Upper lobe of left lung (tissue), 6 donors: ENCODE measurements at regions not wholly inside any gene's neighbourhood (a gene's known extent, or its start where the extent isn't known, plus 50 kb on each side); places are given as distances from the start of the nearest gene placed in this dataset.
A peak's percentile ranks its signal among the peaks of the same experiment; 100 is the strongest.

Experiments used
- ATAC-seq, 2 donors: fragments of 200-7000 bp; cut with Tn5 transposase; one replicate each; pipeline ENCODE4 v1.9.1; 2022; ENCODE audit warnings: mild to moderate bottlenecking in 2 of 2, moderate library complexity in 2 of 2; ENCODE audit not compliant: low FRiP score in 2 of 2
- DNase-seq, 2 donors: peaks; one replicate each; pipeline ENCODE4 v3.0.0-alpha.2; 2019 to 2020
- H3K27ac ChIP-seq, 4 donors: fragments of 200-600 bp; sonication (generic); one replicate each; pipeline ENCODE4 v1.5.1; 2016 to 2019
- H3K27me3 ChIP-seq, 4 donors: fragments of 200-600 bp; sonication (generic); one replicate each; pipeline ENCODE4 v1.5.1; 2017 to 2019
- H3K36me3 ChIP-seq, 4 donors: fragments of 200-600 bp; sonication (generic); one replicate each; pipeline ENCODE4 v1.5.1; 2016 to 2019
- H3K4me1 ChIP-seq, 4 donors: fragments of 200-600 bp; sonication (generic); one replicate each; pipeline ENCODE4 v1.5.1; 2018 to 2019
- H3K4me3 ChIP-seq, 4 donors: fragments of 200-600 bp; sonication (generic); one replicate each; pipeline ENCODE4 v1.5.1; 2017 to 2019; ENCODE audit warnings: mild to moderate bottlenecking in 2 of 4, moderate library complexity in 1 of 4
- H3K9me3 ChIP-seq, 4 donors: fragments of 200-600 bp; sonication (generic); one replicate each; pipeline ENCODE4 v1.5.1; 2018 to 2019
- EP300 ChIP-seq, 4 donors: sonication (generic); formaldehyde crosslinking; IDR thresholded peaks; one replicate each; pipeline ENCODE4 v1.5.1; 2017; ENCODE audit warnings: antibody characterized with exemption in 4 of 4, control low read depth in 2 of 4
- POLR2A ChIP-seq, 4 donors: fragments of 450-650 bp; IDR thresholded peaks; one replicate each; pipeline ENCODE4 v1.5.1; 2016 to 2017; ENCODE audit warnings: antibody characterized with exemption in 4 of 4, mild to moderate bottlenecking in 2 of 4
- POLR2AphosphoS5 ChIP-seq, 2 donors: sonication (generic); formaldehyde crosslinking; IDR thresholded peaks; one replicate each; pipeline ENCODE4 v1.5.1; 2017; ENCODE audit warnings: antibody characterized with exemption in 2 of 2
- WGBS, 2 donors: methylation state at CpG; one replicate each; pipeline ENCODE4 v1.1.5; 2017 to 2018; 5-methylcytosine and 5-hydroxymethylcytosine counted together
- TF ChIP-seq, protein P1 (sequence below), 6 experiments: fragments of 450-650 bp in 4 of 6; fragments of 200-600 bp in 2 of 6; sonication (generic) in 2 of 6; IDR thresholded peaks; one replicate each; pipeline ENCODE4 v1.5.1; 2016 to 2019; ENCODE audit warnings: antibody characterized with exemption in 6 of 6
- donor health status: DM: no; HTN: no; CAD: no; lungs with moderate emphysema.
- donor health status: DM: no; HTN: yes; CAD: no; lungs with severe emphysema.

DNA sequence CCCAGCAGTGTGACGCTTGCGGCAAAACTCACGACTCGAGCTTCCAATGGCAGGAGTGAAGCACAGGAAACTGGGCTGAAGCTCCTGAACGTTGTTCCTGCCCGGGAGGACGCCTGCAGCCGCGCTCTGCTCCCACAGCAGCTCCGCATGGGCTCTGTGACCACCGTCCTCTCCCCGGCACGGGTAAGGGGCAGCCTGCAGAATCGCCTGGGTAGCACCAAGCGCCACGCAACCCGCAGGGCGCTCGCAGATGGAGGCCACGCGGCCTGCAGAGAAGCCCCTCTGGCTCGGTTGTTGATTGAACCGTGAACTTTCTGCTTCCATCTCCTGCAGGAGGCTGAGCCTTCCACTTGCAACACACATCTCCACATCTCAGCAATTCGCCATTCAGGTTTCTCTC is 63.3 kb upstream of the ZNF236 start:
- WGBS, 2 donors = 89 to 93% methylated on average over 16 to 18 of the region's 24 CpGs
- peak in 1 of 2 donors; percentile 71 for ATAC-seq
- no peaks in the 10 kb centered on the region for H3K36me3 ChIP-seq

GRCh38 chr18:76757925-76758324 is 64.4 kb upstream of the ZNF236 start:
- Histone ChIP-seq H3K27ac (no peak overlapping the region), H3K4me3 (no peak overlapping the region), H3K4me1 (no peaks in the 10 kb centered on the region), H3K27me3 (no peaks in the 10 kb centered on the region), H3K9me3 (no peaks in the 10 kb centered on the region), H3K36me3 (no peaks in the 10 kb centered on the region)
- DNase-seq = peak in 1 of 2 donors; percentile 73
- WGBS, 2 donors = 95% methylated on average over 11 to 15 of the region's 15 CpGs
- ATAC-seq = peak in 1 of 2 donors; percentile 41
- TF ChIP-seq POLR2A (IDR thresholded peaks at IDR 0.05) (no peak), EP300 (IDR thresholded peaks at IDR 0.05) (no peak), POLR2AphosphoS5 (IDR thresholded peaks at IDR 0.05) (no peak)
- TF ChIP-seq, protein P1, sequence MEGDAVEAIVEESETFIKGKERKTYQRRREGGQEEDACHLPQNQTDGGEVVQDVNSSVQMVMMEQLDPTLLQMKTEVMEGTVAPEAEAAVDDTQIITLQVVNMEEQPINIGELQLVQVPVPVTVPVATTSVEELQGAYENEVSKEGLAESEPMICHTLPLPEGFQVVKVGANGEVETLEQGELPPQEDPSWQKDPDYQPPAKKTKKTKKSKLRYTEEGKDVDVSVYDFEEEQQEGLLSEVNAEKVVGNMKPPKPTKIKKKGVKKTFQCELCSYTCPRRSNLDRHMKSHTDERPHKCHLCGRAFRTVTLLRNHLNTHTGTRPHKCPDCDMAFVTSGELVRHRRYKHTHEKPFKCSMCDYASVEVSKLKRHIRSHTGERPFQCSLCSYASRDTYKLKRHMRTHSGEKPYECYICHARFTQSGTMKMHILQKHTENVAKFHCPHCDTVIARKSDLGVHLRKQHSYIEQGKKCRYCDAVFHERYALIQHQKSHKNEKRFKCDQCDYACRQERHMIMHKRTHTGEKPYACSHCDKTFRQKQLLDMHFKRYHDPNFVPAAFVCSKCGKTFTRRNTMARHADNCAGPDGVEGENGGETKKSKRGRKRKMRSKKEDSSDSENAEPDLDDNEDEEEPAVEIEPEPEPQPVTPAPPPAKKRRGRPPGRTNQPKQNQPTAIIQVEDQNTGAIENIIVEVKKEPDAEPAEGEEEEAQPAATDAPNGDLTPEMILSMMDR (IDR thresholded peaks at IDR 0.05) = no peak

More for the DNA sequence above, 63.3 kb upstream of the ZNF236 start:
- H3K9me3 ChIP-seq = no peaks in the 10 kb centered on the region
- TF ChIP-seq EP300 (IDR thresholded peaks at IDR 0.05) (no peak), POLR2AphosphoS5 (IDR thresholded peaks at IDR 0.05) (no peak), POLR2A (IDR thresholded peaks at IDR 0.05) (no peak)
- TF ChIP-seq, protein P1 (IDR thresholded peaks at IDR 0.05) = no peak
- H3K27me3 ChIP-seq = no peaks in the 10 kb centered on the region
- DNase-seq = peak in 1 of 2 donors; percentile 75
- H3K4me1 ChIP-seq = no peaks in the 10 kb centered on the region
- no peak overlapping the region for H3K4me3 ChIP-seq
- no peak overlapping the region for H3K27ac ChIP-seq

DNA sequence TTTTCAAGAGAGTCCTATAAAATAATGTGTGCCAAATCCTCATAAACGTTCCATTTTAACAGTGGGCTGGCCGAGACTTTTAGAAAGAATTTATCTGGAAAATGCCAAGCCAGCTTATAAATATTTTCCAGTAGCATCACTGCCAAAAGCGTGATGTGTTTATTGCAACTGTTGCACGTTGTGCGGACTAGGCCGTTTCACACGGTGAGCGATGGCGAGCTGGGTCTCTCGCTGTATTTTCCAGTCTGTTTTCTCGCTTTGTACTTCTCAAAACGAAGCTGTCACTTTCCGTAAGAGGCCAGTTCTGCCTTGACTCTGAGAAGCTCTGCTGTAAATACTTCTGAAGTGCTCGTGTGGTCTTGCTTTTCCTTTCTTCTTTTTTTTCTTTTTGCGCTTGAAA is 65.0 kb upstream of the ZNF236 start:
- Histone ChIP-seq H3K36me3 (no peaks in the 10 kb centered on the region), H3K9me3 (no peaks in the 10 kb centered on the region), H3K4me1 (no peaks in the 10 kb centered on the region), H3K27ac (no peak overlapping the region), H3K27me3 (no peaks in the 10 kb centered on the region), H3K4me3 (no peak overlapping the region)
- 84 to 87% methylated on average over 15 of the region's 15 CpGs for WGBS, 2 donors
- TF ChIP-seq EP300 (IDR thresholded peaks at IDR 0.05) = no peak
- no peak for TF ChIP-seq POLR2A (IDR thresholded peaks at IDR 0.05)
- no peak for TF ChIP-seq POLR2AphosphoS5 (IDR thresholded peaks at IDR 0.05)
- TF ChIP-seq, protein P1 (IDR thresholded peaks at IDR 0.05) = no peak
- DNase-seq = no peak
- ATAC-seq = no peak

- Histone ChIP-seq H3K9me3 (peaks cover 0 to under 1% (median 0%) of the 10 kb centered on the region in 4 donors), H3K4me3 (no peak overlapping the region), H3K36me3 (no peaks in the 10 kb centered on the region), H3K4me1 (no peaks in the 10 kb centered on the region), H3K27me3 (no peaks in the 10 kb centered on the region), H3K27ac (no peak overlapping the region)
- ATAC-seq = no peak
- TF ChIP-seq POLR2AphosphoS5 (IDR thresholded peaks at IDR 0.05) (no peak), POLR2A (IDR thresholded peaks at IDR 0.05) (no peak), EP300 (IDR thresholded peaks at IDR 0.05) (no peak)
- TF ChIP-seq, protein P1 (IDR thresholded peaks at IDR 0.05) = no peak
- 77 to 85% methylated on average over 23 of the region's 23 CpGs for WGBS, 2 donors
- DNase-seq = peak in 1 of 2 donors; percentile 42
Measured at GRCh38 chr18:76756531-76757253, 65.7 kb upstream of the ZNF236 start.

GRCh38 chr18:76754351-76754750 is 68.0 kb upstream of the ZNF236 start:
- H3K36me3 ChIP-seq = no peaks in the 10 kb centered on the region
- WGBS, 2 donors = 52 to 56% methylated on average over 8 of the region's 8 CpGs
- no peaks in the 10 kb centered on the region for H3K27me3 ChIP-seq
- H3K9me3 ChIP-seq = peaks cover 8 to 21% (median 18%) of the 10 kb centered on the region in 4 donors
- H3K27ac ChIP-seq = no peak overlapping the region
- H3K4me3 ChIP-seq = no peak overlapping the region
- H3K4me1 ChIP-seq = no peaks in the 10 kb centered on the region
- ATAC-seq (no peak), DNase-seq (no peak)
- TF ChIP-seq EP300 (IDR thresholded peaks at IDR 0.05) (no peak), POLR2A (IDR thresholded peaks at IDR 0.05) (no peak), POLR2AphosphoS5 (IDR thresholded peaks at IDR 0.05) (no peak)
- TF ChIP-seq, protein P1 (IDR thresholded peaks at IDR 0.05) = no peak
